ES-I3 (cell line): ENCODE measurements at regions not wholly inside any gene's neighbourhood (a gene's known extent, or its start where the extent isn't known, plus 50 kb on each side); places are given as distances from the start of the nearest gene placed in this dataset.
"Not testable (repeated sequence)": the region's sequence is repeated elsewhere in the genome, so short reads cannot be mapped to it uniquely, and the experiment has no call there.

Experiments used
- H3K36me3 ChIP-seq: 2 replicates; pipeline ENCODE4 v1.6.1; 2013; ENCODE audit warnings: mild to moderate bottlenecking, low read length, control low read depth, moderate library complexity; ENCODE audit not compliant: insufficient read depth
- H3K4me1 ChIP-seq: 2 replicates; pipeline ENCODE4 v1.6.1; 2013; ENCODE audit warnings: mild to moderate bottlenecking, control low read depth, low read length; ENCODE audit not compliant: insufficient read depth
- H3K9ac ChIP-seq: 2 replicates; pipeline ENCODE4 v1.6.1; 2013; ENCODE audit warnings: low read depth, mild to moderate bottlenecking, low read length, moderate library complexity
- H3K9me3 ChIP-seq: 2 replicates; pipeline ENCODE4 v1.6.1; 2013; ENCODE audit warnings: mild to moderate bottlenecking, low read length, moderate library complexity; ENCODE audit not compliant: control insufficient read depth, insufficient read depth

DNA sequence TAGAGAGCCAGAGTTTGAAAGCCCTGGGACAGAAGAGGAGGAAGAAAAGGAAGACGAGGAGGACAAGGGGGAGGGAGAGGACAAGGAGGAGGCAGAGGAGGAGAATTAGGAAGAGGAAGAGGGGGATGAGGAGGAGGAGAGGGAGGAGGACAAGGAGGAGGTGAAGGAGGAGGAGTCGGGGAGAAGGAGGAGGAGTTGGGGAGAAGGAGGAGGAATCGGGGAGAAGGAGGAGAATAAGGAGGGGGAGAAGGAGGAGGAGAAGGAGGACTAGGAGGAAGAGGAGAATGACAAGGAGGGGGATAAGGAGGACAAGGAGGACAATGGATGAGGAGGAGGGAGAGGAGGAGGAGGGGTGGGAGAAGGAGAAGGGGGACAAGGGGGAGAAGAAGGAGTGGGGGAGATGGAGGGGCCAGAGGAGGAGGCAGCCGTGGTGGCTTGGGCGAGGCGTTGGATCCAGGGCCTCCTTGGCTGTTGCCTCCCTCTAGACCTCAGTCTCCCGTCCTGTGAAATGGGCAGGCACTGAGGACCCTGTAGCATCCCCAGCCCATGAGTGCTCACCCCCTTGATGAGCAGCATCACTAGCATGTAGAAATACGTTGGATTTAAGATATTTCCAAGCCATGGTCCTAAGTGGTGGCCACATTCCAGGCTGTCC is 179.6 kb downstream of the LMLN start:
- not testable (repeated sequence) for H3K9ac ChIP-seq, H3K9me3 ChIP-seq, H3K36me3 ChIP-seq, H3K4me1 ChIP-seq

DNA sequence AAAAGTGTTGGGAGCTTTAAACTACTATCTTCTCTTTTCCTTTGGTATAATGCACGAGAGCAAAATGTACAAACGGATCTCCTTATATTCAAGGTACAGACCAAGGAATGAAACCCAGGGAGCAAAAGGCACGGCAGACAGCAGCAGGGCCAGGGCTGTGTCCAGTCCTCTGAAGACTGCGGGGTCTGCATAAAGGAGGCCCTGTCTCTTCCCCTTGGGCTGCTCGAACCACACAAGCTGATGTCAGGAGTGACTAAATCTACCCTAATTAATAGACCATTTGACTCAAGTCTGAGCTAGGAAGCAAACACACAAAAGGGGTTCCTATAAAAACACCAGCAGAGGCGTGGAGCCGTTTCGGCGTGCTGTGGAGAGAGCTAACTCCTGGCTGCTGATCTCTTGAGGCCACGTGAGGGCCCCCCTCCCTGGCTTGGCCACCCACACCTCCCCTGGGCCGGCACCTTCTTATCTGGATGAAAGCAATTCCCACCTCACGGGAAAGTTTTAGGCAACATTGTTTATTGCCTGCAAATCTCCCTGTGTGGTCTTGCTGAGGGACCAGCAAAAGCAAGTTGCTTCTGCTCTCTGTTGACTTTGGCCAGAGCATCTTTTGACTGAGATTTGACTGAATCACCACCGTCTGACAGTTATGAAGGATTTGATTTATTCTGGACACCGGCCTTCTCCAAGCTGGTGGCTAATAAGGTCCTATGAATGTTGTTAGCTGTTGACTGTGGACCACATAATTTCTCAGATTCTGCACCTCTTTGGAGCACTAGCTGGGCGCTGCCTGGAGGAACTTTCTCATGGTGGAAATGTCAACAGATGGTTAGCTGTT is 183.5 kb downstream of the LMLN start:
- H3K4me1 ChIP-seq, H3K36me3 ChIP-seq, H3K9ac ChIP-seq, H3K9me3 ChIP-seq: not testable (repeated sequence)

DNA sequence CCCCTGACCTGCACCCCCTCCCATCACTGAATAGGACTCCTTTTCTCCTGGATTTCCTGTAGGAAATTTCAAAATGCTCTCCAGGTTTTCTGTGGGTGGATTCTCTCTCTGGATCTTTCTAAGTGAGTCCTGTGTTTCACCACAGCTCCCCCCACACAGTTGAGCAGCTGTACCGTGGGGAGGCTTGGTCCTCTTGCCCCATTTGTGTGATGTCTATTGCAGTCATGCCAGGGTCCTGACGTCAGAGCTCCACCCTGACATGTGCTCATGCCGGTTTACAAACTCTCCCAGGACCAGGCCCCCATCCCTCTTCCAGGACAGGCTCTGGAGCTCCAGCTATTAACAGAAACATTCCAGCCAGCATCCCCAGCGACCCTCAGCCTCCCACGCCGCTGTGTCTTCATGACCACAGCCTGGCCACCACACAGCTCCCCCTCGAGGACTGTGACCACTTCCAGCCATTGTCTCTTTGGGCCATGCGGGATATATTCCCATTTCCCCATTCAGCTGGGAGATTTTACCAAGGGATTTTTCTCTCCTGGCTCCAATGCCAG is 185.3 kb downstream of the LMLN start:
- H3K9ac ChIP-seq, H3K9me3 ChIP-seq, H3K4me1 ChIP-seq, H3K36me3 ChIP-seq: not testable (repeated sequence)

DNA sequence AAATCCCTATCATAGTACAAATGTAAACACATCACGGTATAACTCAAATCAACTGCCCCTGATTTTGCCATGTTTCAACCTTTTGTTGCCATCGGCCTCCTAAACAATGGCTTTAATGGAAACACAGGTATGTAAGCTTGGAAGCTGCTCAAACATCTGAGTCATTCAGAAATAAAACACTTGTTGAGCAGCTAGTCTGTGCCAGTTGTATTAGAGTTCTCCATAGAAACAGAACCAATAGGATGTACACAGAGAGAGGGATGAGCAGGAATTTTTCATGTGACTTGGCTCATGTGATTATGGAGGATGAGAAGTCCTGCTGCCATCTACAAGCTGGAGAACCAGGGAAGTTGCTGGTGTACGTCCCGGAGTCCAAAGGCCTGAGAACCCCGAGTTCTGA is 186.1 kb downstream of the LMLN start:
- H3K36me3 ChIP-seq, H3K9me3 ChIP-seq, H3K9ac ChIP-seq, H3K4me1 ChIP-seq: not testable (repeated sequence)

DNA sequence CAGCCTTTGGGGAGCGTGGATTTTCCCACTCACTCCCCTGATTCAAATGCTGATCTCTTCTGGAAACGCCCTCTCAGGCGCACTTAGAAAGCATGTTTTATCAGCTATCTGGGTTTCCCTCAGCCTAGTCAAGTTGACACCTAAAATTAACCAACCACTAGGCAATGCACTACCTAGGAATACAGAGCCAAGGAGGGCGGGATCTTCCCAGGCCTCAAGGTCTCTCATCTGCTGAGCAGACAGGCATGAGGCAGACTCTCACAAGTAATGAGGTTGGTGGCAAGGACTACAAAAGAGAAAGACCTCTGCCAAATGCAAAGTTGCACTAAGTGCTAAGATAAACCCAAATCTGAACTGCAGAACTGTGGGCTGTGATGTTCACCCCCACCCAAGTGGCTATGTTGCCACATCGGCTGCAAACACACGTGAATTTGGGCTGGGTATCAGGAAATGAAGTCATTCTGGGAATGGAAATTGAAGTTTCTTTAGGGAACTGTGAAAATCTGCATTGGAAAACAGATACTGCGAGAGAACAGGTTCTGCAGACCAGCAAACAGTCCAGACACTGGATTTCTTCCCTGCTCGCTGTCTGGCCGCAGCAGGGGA is 186.6 kb downstream of the LMLN start:
- H3K9me3 ChIP-seq, H3K9ac ChIP-seq, H3K36me3 ChIP-seq, H3K4me1 ChIP-seq: not testable (repeated sequence)

DNA sequence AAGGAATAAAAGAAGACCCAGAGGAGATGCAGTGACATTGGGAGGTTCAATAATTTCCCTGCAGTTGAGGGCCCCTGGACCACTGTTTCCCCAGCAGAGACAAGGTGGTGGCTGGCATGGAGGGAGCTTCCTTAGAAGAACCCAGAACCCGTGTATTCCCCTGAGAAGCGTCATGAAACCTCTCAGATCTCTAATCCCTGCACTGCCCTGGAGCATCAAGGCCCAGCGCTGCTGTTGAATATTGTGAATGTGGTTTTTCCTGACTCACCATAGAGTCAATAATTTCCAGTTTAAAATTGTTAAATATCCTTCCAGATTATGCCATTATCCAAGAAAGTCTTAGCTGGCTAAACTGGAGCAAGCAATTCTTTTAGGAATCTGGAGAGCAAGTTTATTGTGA is 187.2 kb downstream of the LMLN start:
- not testable (repeated sequence) for H3K9me3 ChIP-seq, H3K4me1 ChIP-seq, H3K36me3 ChIP-seq, H3K9ac ChIP-seq

DNA sequence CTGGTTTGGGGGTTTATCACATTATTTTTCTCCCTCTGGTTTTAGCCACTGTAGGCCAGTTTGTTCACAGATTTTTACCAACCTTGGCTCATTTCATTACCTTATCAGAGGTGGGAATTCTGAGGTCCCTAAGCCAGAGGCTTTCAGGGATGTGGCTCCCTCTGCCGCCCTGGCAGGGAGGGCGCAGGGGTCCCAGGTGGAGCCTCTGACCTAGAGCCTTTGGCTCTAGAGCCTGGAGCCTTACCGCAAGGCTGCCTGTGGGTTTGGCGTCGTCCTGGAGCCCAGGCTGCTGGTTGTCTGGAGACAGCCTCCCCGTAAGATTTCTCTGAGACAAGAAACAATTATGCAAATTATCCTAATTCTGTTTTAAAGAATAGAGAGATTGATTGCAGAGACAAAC is 188.0 kb downstream of the LMLN start:
- H3K9me3 ChIP-seq, H3K36me3 ChIP-seq, H3K9ac ChIP-seq, H3K4me1 ChIP-seq: not testable (repeated sequence)

DNA sequence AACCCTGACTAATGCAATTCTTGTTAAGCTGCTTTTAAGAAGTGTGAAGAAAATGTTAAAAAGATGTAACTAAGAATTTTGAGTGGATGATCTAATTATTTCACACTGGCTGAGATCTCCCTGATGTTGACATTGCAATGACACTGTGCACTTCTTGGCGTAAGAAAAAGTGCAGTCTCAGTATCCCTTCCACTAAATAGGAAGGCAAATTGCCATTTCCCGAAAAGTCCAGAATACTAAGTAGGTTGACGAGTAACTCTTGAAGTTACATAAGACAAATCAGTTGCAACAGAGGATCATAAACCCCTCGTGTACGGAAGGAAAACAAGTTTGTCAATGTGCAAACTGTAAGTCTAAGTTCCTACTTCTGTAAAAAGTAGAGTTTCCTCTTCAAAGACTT is 189.9 kb downstream of the LMLN start:
- H3K36me3 ChIP-seq, H3K9ac ChIP-seq, H3K9me3 ChIP-seq, H3K4me1 ChIP-seq: not testable (repeated sequence)

DNA sequence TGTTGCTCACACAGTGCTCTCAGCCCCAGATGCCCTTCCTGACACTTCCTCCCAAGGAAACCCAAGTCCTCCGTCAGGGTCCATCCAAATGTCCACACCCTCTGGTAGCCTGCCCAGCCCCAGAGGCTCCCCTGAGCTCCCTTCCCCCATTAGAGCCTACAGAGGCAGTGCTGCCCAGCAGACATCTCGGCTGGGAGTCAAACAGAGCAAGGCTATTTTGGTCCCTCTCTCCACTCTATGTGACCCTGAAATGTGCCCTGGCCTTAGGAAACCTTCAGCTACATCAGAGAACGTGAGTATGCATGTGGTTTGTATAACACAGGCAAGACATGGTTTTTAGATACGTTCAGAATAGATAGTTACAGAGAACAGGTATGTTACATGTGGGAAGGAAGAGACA is 191.8 kb downstream of the LMLN start:
- H3K9ac ChIP-seq, H3K4me1 ChIP-seq, H3K36me3 ChIP-seq, H3K9me3 ChIP-seq: not testable (repeated sequence)

DNA sequence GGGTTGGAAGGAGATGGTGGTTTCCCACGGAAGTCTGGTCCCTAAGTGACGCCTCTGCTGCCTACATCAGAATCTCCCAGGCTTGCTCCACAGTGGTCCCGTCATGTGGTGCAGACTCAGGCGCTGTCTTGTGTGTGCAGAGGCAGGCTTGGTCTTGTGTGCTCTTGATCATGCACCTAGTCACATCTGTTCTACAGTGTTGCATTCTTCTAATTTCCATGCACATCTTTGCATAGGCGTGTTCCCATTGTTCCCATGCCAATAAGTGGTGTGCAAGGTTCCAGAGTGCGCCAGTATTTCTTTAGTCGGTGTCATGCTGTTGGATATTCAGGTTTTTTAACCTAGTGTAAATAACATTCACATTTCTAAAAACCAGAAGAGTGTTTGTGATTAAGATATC is 195.8 kb downstream of the LMLN start:
- not testable (repeated sequence) for H3K36me3 ChIP-seq, H3K9ac ChIP-seq, H3K4me1 ChIP-seq, H3K9me3 ChIP-seq

DNA sequence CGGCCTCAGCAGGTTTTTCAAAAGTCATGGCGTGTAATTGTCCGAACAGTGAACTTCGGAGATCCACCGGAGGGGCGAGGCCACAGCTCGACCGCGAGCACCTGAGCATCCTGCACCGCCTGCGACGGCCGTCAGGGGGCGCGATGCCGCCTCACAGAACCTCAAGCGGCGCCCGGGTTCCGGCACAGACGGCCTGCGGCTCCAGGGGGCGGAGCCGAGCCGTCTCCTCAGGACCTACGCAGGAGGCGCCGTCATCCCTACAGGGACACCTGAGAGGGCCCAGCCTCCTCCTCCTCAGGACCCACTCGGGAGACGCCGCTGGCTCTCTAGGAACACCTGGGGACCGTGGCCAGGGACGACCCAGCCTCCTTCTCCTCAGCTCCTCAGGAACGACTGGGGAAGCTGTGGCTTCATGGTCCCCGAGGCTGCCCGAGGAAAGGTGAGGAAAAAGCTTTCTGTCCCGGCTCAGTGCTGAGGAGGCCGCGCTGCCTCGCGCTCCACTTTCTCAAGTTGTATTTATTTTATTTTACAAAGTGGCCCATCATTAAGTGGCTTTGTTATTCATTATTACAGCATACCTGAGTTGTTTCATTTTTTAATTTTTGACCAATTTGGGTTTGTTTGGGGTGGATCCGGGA is 197.3 kb downstream of the LMLN start:
- not testable (repeated sequence) for H3K9ac ChIP-seq, H3K36me3 ChIP-seq, H3K4me1 ChIP-seq, H3K9me3 ChIP-seq

DNA sequence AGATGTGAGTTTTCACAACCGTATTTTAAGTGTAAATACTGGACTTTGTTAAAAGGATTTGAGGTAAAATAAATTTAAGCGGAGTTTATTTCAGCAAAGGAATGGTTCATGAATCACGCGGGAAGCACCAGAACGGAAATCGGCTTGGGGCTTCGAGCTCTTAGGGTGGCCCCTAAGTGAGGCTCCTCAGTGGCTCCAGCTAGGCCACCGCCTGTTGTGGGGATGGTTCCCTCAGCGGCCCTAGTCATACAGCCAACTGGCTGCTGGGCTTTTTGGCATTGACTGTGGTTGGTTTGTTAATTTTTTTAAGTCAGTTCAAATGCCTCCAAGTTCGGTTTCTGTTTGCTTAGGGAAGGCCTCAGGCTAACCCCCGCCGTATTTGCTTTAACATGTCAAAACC is 198.0 kb downstream of the LMLN start:
- not testable (repeated sequence) for H3K9ac ChIP-seq, H3K9me3 ChIP-seq

DNA sequence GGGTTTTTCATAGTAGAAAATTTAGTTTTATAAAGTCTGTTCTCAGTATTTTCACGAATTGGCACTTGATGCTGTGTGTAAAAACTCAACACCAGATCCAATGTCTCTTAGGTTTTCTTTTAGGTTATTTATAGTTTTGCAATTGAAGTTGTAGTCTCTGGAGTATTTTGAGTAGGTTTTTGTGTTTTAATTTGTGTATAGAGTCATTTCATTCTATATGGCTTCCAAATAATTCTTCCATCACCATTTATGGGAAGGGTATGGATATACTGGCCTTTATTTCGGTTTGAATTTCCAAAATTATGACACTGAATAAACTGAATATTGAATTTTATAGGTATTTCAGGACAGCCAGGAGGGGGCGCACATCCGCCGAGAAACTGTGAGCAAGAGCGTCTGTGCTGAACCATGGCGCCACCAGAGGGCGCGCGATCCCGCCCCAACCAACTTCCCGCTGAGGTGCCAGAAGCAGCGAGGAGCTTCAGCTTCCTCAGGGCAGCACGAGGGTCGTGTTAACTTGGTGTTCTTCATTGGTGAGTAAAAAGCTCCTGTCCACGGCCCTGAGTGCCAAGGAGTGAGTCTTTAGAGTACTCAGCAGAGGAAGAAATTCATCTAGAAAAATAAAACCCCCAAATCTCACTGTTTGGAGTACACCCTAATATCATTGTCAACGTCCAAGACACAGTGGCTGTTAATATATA is 207.5 kb downstream of the LMLN start:
- H3K9me3 ChIP-seq, H3K9ac ChIP-seq, H3K4me1 ChIP-seq, H3K36me3 ChIP-seq: not testable (repeated sequence)

More for the DNA sequence above, 198.0 kb downstream of the LMLN start:
- not testable (repeated sequence) for H3K36me3 ChIP-seq, H3K4me1 ChIP-seq

DNA sequence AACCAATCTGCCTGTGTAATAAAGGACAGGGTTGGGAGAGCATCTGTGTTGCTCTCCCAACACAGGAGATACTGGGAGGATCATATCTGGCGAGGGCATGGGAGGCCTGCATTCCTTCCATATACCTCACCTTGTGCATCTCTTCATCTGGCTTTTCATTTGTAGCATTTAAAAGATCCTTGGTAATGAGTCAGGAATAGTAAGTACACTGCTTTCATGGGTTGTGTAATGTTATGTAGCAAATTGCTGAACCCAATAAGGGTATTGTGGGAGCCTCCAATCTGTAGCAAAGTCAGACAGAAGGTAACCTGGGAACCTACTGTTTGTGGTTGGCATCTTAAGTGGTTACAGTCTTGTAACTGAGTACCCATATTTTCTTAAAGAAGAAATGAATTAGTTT is 210.8 kb downstream of the LMLN start:
- not testable (repeated sequence) for H3K9ac ChIP-seq, H3K4me1 ChIP-seq, H3K9me3 ChIP-seq, H3K36me3 ChIP-seq
